Peyer's patch (tissue), 4 donors: ENCODE measurements at regions not wholly inside any gene's neighbourhood (a gene's known extent, or its start where the extent isn't known, plus 50 kb on each side); places are given as distances from the start of the nearest gene placed in this dataset.
"Not testable (repeated sequence)": the region's sequence is repeated elsewhere in the genome, so short reads cannot be mapped to it uniquely, and the experiment has no call there.

Source experiments
- DNase-seq, 3 donors: peaks; one replicate each; pipeline ENCODE4 v3.0.0-alpha.2; 2017 to 2019
- H3K27ac ChIP-seq, 4 donors: fragments of 200-600 bp; sonication (generic); one replicate each; pipeline ENCODE4 v1.5.1; 2016 to 2019
- H3K27me3 ChIP-seq, 2 donors: fragments of 200-600 bp; sonication (generic); one replicate each; pipeline ENCODE4 v1.5.1; 2019
- H3K36me3 ChIP-seq, 3 donors: fragments of 200-600 bp; sonication (generic); one replicate each; pipeline ENCODE4 v1.5.1; 2016 to 2019
- H3K4me1 ChIP-seq, 4 donors: fragments of 200-600 bp; sonication (generic); one replicate each; pipeline ENCODE4 v1.5.1; 2016 to 2019
- H3K4me3 ChIP-seq, 4 donors: fragments of 200-600 bp; sonication (generic); 1 replicate in 3 of 4; 2 replicates in 1 of 4; pipeline ENCODE4 v1.5.1; 2016 to 2019; ENCODE audit warnings: mild to moderate bottlenecking in 1 of 4
- H3K9me3 ChIP-seq, 4 donors: fragments of 200-600 bp; sonication (generic); one replicate each; pipeline ENCODE4 v1.5.1; 2016 to 2019; ENCODE audit warnings: mild to moderate bottlenecking in 1 of 4
- CTCF ChIP-seq, 6 experiments: fragments of 450-650 bp in 4 of 6; fragments of 200-600 bp in 2 of 6; sonication (generic) in 1 of 6; IDR thresholded peaks; one replicate each; pipeline ENCODE4 v1.5.1; 2017 to 2019; ENCODE audit warnings: antibody characterized with exemption in 6 of 6, mild to moderate bottlenecking in 3 of 6, moderate library complexity in 1 of 6
- POLR2A ChIP-seq, 2 donors: fragments of 450-650 bp; IDR thresholded peaks; one replicate each; pipeline ENCODE4 v1.5.1; 2017; ENCODE audit warnings: antibody characterized with exemption in 2 of 2, mild to moderate bottlenecking in 2 of 2, moderate library complexity in 2 of 2

GRCh38 chr1:29920316-29920715 lies 684.0 kb downstream of the PTPRU start:
- Histone ChIP-seq H3K9me3 (no peaks in the 10 kb centered on the region), H3K27me3 (no peaks in the 10 kb centered on the region), H3K4me3 (no peak overlapping the region), H3K27ac (no peak overlapping the region), H3K36me3 (no peaks in the 10 kb centered on the region), H3K4me1 (no peaks in the 10 kb centered on the region)
- no peak for DNase-seq
- TF ChIP-seq CTCF (IDR thresholded peaks at IDR 0.05): no peak
- no peak for TF ChIP-seq POLR2A (IDR thresholded peaks at IDR 0.05)

GRCh38 chr1:29919041-29919440 lies 682.7 kb downstream of the PTPRU start:
- not testable (repeated sequence) for H3K27me3 ChIP-seq, DNase-seq, H3K4me1 ChIP-seq, H3K9me3 ChIP-seq, H3K36me3 ChIP-seq, H3K27ac ChIP-seq, H3K4me3 ChIP-seq

GRCh38 chr1:29916656-29917369 lies 680.5 kb downstream of the PTPRU start:
- no peaks in the 10 kb centered on the region for H3K36me3 ChIP-seq
- DNase-seq: no peak
- TF ChIP-seq CTCF (IDR thresholded peaks at IDR 0.05) (no peak), POLR2A (IDR thresholded peaks at IDR 0.05) (no peak)
- no peaks in the 10 kb centered on the region for H3K27me3 ChIP-seq
- H3K4me1 ChIP-seq: no peaks in the 10 kb centered on the region
- no peak overlapping the region for H3K27ac ChIP-seq
- H3K9me3 ChIP-seq: no peaks in the 10 kb centered on the region
- H3K4me3 ChIP-seq: no peak overlapping the region

DNA sequence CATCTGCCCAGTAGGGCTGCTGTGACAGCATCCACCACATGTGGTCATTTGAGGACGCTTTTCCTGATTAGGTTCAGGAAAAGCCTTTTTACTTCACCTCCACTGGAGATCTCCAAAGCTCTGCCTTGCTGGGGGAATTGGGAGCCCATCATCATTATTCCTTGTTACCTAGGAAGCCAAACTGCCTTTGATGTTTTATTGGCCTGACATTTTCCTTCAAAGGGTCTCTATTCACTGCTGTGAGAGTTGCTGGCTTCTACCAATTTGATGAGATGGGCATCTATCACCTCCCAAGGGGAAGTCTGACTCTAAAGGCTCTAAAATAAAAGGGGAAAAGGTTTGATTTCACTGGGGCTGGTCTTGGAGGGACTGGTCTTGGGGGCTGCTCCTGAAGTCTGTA lies 678.6 kb downstream of the PTPRU start:
- Histone ChIP-seq H3K9me3 (no peaks in the 10 kb centered on the region), H3K4me1 (no peaks in the 10 kb centered on the region), H3K36me3 (no peaks in the 10 kb centered on the region), H3K4me3 (no peak overlapping the region), H3K27ac (no peak overlapping the region), H3K27me3 (no peaks in the 10 kb centered on the region)
- TF ChIP-seq POLR2A (IDR thresholded peaks at IDR 0.05) (no peak), CTCF (IDR thresholded peaks at IDR 0.05) (no peak)
- DNase-seq: no peak

DNA sequence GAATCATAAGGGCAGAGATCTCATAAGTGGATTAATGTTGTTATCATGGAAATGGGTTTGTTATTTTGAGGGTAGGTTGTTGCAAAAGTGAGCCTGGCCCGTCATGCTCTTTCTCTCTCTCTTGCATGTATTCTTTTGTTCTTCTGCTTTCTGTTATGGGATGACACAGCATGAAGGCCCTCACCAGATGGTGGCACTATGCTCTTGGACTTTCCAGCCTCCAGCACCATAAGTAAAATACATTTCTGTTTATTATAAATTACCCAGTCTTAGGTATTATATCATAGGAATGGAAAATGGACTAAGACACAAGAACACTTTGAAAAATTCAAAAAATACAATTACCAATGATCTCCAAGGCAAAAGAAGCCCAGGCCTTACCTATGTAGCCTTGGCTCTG lies 676.1 kb downstream of the PTPRU start:
- Histone ChIP-seq H3K4me3 (no peak overlapping the region), H3K4me1 (no peaks in the 10 kb centered on the region), H3K27ac (no peak overlapping the region), H3K27me3 (no peaks in the 10 kb centered on the region), H3K9me3 (no peaks in the 10 kb centered on the region), H3K36me3 (no peaks in the 10 kb centered on the region)
- TF ChIP-seq POLR2A (IDR thresholded peaks at IDR 0.05): no peak
- TF ChIP-seq CTCF (IDR thresholded peaks at IDR 0.05): peak in 3 of 6 experiments; percentile 45 to 52 (median 51)
- DNase-seq: no peak

DNA sequence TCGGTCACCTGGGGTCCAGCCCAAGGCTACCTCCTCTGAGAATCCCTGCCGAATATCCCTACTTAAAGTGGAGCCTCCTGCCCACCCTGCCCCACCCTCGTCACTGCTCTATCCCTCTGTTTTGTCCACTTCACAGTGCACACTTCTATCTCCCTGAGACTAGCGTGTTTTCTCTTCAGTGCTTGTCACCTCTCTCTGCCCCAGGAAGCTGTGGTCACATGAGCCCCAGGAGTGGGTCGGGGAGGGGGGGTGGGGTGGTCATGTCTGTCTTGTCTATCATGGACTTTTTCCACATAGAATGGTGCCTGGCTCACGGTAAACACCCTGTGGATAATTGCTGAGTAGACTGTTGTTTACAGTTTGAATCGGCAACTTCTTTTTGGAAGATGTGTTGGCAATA lies 673.6 kb downstream of the PTPRU start:
- no peak overlapping the region for H3K27ac ChIP-seq
- H3K9me3 ChIP-seq: no peaks in the 10 kb centered on the region
- no peaks in the 10 kb centered on the region for H3K4me1 ChIP-seq
- H3K36me3 ChIP-seq: no peaks in the 10 kb centered on the region
- no peaks in the 10 kb centered on the region for H3K27me3 ChIP-seq
- no peak overlapping the region for H3K4me3 ChIP-seq
- TF ChIP-seq CTCF (IDR thresholded peaks at IDR 0.05): no peak
- TF ChIP-seq POLR2A (IDR thresholded peaks at IDR 0.05): no peak
- no peak for DNase-seq
